ENCODE measurements at regions not wholly inside any gene's neighbourhood (a gene's known extent, or its start where the extent isn't known, plus 50 kb on each side); places are given as distances from the start of the nearest gene placed in this dataset.

- Histone ChIP-seq H3K4me3 (ENCODE audit: low read depth in 1 of 3, low read length in 3 of 3) (no peak overlapping the region), H3K4me1 (ENCODE audit: control insufficient read depth in 4 of 4, insufficient read depth in 4 of 4, low read length in 3 of 4) (peaks cover 0 to 6% (median 5%) of the 10 kb centered on the region in 4 donors), H3K27me3 (ENCODE audit: control insufficient read depth in 4 of 4, insufficient read depth in 4 of 4, low read length in 3 of 4) (no peaks in the 10 kb centered on the region), H3K9me3 (ENCODE audit: control insufficient read depth in 4 of 4, low read length in 3 of 4) (no peaks in the 10 kb centered on the region), H3K27ac (ENCODE audit: low read depth in 1 of 2, low read length in 2 of 2) (no peak overlapping the region), H3K9ac (ENCODE audit: low read depth in 1 of 2, low read length in 2 of 2) (no peak overlapping the region), H3K36me3 (ENCODE audit: control insufficient read depth in 4 of 4, insufficient read depth in 3 of 4, low read depth in 1 of 4, low read length in 3 of 4) (no peaks in the 10 kb centered on the region)
- 57% methylated on average over 6 of the region's 6 CpGs for WGBS
- TF ChIP-seq RAD21 (IDR thresholded peaks at IDR 0.05) (no peak), HNF4A (conservative IDR thresholded peaks at IDR 0.05) (no peak), NR2F2 (IDR thresholded peaks at IDR 0.05) (no peak), SP1 (IDR thresholded peaks at IDR 0.05) (no peak), TAF1 (conservative IDR thresholded peaks at IDR 0.05) (no peak), REST (IDR thresholded peaks at IDR 0.05) (no peak), FOXA2 (IDR thresholded peaks at IDR 0.05) (no peak)
- DNase-seq (ENCODE audit: low spot score): no peak
These were observed 186.1 kb downstream of the CAND1 start for GRCh38 chr12:67455236-67455635.

DNA sequence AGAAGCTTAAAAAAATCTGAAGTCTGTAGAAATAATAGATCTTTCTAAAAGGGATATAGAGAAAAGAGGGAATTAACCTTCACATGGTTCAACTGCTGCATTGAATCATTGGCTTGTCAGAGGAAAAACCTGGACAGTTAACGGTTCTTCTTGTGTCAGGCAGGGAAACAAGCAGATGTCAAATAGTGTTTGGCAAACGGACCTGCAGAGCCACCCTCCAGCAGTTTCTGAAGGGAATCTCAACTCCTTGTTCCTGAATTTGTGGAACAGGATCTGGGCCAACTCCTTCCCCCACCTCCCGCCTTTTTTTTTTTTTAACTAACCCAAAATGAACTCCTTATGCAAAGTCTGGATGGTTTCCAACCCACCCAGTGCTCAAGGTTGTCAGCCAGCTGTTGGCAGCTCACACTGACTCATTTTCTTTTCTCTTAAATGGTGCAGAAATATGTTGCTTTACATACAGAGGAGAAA lies 187.3 kb downstream of the CAND1 start:
- TF ChIP-seq, protein P1, sequence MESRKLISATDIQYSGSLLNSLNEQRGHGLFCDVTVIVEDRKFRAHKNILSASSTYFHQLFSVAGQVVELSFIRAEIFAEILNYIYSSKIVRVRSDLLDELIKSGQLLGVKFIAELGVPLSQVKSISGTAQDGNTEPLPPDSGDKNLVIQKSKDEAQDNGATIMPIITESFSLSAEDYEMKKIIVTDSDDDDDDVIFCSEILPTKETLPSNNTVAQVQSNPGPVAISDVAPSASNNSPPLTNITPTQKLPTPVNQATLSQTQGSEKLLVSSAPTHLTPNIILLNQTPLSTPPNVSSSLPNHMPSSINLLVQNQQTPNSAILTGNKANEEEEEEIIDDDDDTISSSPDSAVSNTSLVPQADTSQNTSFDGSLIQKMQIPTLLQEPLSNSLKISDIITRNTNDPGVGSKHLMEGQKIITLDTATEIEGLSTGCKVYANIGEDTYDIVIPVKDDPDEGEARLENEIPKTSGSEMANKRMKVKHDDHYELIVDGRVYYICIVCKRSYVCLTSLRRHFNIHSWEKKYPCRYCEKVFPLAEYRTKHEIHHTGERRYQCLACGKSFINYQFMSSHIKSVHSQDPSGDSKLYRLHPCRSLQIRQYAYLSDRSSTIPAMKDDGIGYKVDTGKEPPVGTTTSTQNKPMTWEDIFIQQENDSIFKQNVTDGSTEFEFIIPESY (IDR thresholded peaks at IDR 0.05): no peak
- TF ChIP-seq REST (IDR thresholded peaks at IDR 0.05): no peak
- TF ChIP-seq JUND (IDR thresholded peaks at IDR 0.05): no peak
- TF ChIP-seq HNF4A (conservative IDR thresholded peaks at IDR 0.05): no peak
- no peak for TF ChIP-seq TAF1 (conservative IDR thresholded peaks at IDR 0.05)
- no peak for TF ChIP-seq GABPA (IDR thresholded peaks at IDR 0.05 in 1 of 2, conservative IDR thresholded peaks at IDR 0.05 in 1 of 2)
- TF ChIP-seq, protein P2, sequence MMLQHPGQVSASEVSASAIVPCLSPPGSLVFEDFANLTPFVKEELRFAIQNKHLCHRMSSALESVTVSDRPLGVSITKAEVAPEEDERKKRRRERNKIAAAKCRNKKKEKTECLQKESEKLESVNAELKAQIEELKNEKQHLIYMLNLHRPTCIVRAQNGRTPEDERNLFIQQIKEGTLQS (IDR thresholded peaks at IDR 0.05): no peak
- TF ChIP-seq HNF4G (IDR thresholded peaks at IDR 0.05): no peak
- no peak for TF ChIP-seq NR2F2 (IDR thresholded peaks at IDR 0.05)
- TF ChIP-seq CTCF (IDR thresholded peaks at IDR 0.05; ENCODE audit: low read depth, low read length, missing input control): no peak
- WGBS: 11% methylated on average over 3 of the region's 3 CpGs
- peaks cover 0 to 6% (median 5%) of the 10 kb centered on the region in 4 donors for H3K4me1 ChIP-seq (ENCODE audit: control insufficient read depth in 4 of 4, insufficient read depth in 4 of 4, low read length in 3 of 4)

More for the DNA sequence above, 187.3 kb downstream of the CAND1 start:
- DNase-seq (ENCODE audit: low spot score): no peak
- H3K4me3 ChIP-seq (ENCODE audit: low read depth in 1 of 3, low read length in 3 of 3): no peak overlapping the region
- H3K9ac ChIP-seq (ENCODE audit: low read depth in 1 of 2, low read length in 2 of 2): no peak overlapping the region
- H3K9me3 ChIP-seq (ENCODE audit: control insufficient read depth in 4 of 4, low read length in 3 of 4): no peaks in the 10 kb centered on the region
- H3K27me3 ChIP-seq (ENCODE audit: control insufficient read depth in 4 of 4, insufficient read depth in 4 of 4, low read length in 3 of 4): no peaks in the 10 kb centered on the region
- no peaks in the 10 kb centered on the region for H3K36me3 ChIP-seq (ENCODE audit: control insufficient read depth in 4 of 4, insufficient read depth in 3 of 4, low read depth in 1 of 4, low read length in 3 of 4)
- no peak overlapping the region for H3K27ac ChIP-seq (ENCODE audit: low read depth in 1 of 2, low read length in 2 of 2)
